Left lung (tissue), 4 donors: ENCODE measurements at regions not wholly inside any gene's neighbourhood (a gene's known extent, or its start where the extent isn't known, plus 50 kb on each side); places are given as distances from the start of the nearest gene placed in this dataset.

Experiments used
- ATAC-seq: fragments of 200-7000 bp; cut with Tn5 transposase; one replicate; pipeline ENCODE4 v1.9.1; 2020; ENCODE audit warnings: moderate library complexity
- DNase-seq, 4 donors: peaks; one replicate each; pipeline ENCODE4 v3.0.0-alpha.2; 2013 to 2020
- H3K27ac ChIP-seq, 2 donors: fragments of 200-600 bp; sonication (generic) in 1 of 2; one replicate each; pipeline versions ENCODE4 v1.5.0 to v1.8.0; 2020 to 2021
- H3K27me3 ChIP-seq, 2 donors: fragments of 200-600 bp; sonication (generic) in 1 of 2; one replicate each; pipeline versions ENCODE4 v1.5.0 to v1.8.0; 2020 to 2021
- H3K36me3 ChIP-seq, 2 donors: fragments of 200-600 bp; sonication (generic) in 1 of 2; one replicate each; pipeline versions ENCODE4 v1.5.0 to v1.8.0; 2020 to 2021
- H3K4me1 ChIP-seq, 2 donors: fragments of 200-600 bp; one replicate each; pipeline ENCODE4 v1.8.0; 2021
- H3K4me3 ChIP-seq, 2 donors: fragments of 200-600 bp; sonication (generic) in 1 of 2; one replicate each; pipeline versions ENCODE4 v1.5.0 to v1.8.0; 2020 to 2021; ENCODE audit warnings: mild to moderate bottlenecking in 1 of 2
- H3K9me3 ChIP-seq, 2 donors: fragments of 200-600 bp; sonication (generic) in 1 of 2; one replicate each; pipeline versions ENCODE4 v1.5.0 to v1.8.0; 2020 to 2021
- intact Hi-C, 2 donors: fragments of 100-400 bp; cut with DNase I; formaldehyde crosslinking; loops; one replicate each; pipeline versions ENCODE4 v1.11.2 to v1.14.2; 2022
- TF ChIP-seq, protein P1 (sequence below), 2 donors: fragments of 200-600 bp; sonication (generic) in 1 of 2; IDR thresholded peaks; one replicate each; pipeline versions ENCODE4 v1.5.0 to v1.8.0; 2021; ENCODE audit warnings: antibody characterized with exemption in 2 of 2
- donor health status: DM: no; HTN: yes; CAD: no.
- donor health status: DM: no; HTN: no; CAD: no.

DNA sequence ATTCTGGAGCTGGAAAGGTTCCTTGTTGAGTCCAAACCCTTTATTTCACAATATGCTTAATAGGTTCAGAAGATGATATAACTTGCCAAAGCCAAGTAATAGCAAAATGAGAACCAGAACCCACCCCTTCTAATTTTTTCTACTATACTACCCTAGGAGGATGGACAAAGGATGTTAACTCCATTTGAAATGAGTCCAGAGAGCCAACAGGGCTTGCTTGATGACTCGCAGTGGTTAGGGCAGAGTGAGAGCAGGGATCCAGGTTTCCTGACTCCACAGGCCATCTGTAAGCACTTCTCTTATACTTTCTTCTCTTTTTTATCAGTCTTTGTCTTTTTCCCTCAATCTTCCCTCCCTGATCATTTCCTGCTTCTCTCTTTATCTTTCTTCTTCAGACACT lies 668.1 kb downstream of the MED13L start:
- no peak for DNase-seq
- intact Hi-C loops: no loop called here
- Histone ChIP-seq H3K4me3 (no peak overlapping the region), H3K27me3 (peaks cover 0 to 20% of the 10 kb centered on the region in 2 donors), H3K4me1 (no peaks in the 10 kb centered on the region), H3K9me3 (no peaks in the 10 kb centered on the region), H3K27ac (no peak overlapping the region), H3K36me3 (no peaks in the 10 kb centered on the region)
- TF ChIP-seq, protein P1, sequence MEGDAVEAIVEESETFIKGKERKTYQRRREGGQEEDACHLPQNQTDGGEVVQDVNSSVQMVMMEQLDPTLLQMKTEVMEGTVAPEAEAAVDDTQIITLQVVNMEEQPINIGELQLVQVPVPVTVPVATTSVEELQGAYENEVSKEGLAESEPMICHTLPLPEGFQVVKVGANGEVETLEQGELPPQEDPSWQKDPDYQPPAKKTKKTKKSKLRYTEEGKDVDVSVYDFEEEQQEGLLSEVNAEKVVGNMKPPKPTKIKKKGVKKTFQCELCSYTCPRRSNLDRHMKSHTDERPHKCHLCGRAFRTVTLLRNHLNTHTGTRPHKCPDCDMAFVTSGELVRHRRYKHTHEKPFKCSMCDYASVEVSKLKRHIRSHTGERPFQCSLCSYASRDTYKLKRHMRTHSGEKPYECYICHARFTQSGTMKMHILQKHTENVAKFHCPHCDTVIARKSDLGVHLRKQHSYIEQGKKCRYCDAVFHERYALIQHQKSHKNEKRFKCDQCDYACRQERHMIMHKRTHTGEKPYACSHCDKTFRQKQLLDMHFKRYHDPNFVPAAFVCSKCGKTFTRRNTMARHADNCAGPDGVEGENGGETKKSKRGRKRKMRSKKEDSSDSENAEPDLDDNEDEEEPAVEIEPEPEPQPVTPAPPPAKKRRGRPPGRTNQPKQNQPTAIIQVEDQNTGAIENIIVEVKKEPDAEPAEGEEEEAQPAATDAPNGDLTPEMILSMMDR (IDR thresholded peaks at IDR 0.05): no peak
- ATAC-seq: no peak

DNA sequence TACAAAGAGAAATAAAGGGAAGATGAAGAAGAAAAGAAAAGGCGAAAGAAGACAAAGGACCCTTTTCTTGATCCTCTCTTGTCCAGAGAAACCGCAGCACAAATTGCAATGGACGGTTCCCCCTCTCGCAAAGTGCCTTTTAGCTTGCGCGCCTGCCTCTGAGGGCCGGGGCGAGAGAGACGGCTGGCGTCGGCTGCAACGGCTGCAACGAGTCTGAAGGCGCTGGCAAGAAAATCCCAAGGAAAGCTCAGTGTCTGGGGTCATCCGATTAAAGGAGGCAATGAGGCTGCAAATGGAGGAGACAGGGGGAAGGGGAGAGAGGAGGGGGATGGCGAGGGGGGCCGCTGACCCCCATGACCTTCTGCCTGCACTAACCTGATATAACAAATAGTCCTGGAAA lies 671.5 kb downstream of the MED13L start:
- Histone ChIP-seq H3K4me3 (no peak overlapping the region), H3K4me1 (no peaks in the 10 kb centered on the region), H3K36me3 (no peaks in the 10 kb centered on the region), H3K27ac (no peak overlapping the region), H3K9me3 (no peaks in the 10 kb centered on the region), H3K27me3 (peaks cover 0 to 23% of the 10 kb centered on the region in 2 donors)
- intact Hi-C loops: no loop called here
- peak in 1 of 4 donors; percentile 34 for DNase-seq
- TF ChIP-seq, protein P1 (IDR thresholded peaks at IDR 0.05): no peak
- ATAC-seq: no peak

DNA sequence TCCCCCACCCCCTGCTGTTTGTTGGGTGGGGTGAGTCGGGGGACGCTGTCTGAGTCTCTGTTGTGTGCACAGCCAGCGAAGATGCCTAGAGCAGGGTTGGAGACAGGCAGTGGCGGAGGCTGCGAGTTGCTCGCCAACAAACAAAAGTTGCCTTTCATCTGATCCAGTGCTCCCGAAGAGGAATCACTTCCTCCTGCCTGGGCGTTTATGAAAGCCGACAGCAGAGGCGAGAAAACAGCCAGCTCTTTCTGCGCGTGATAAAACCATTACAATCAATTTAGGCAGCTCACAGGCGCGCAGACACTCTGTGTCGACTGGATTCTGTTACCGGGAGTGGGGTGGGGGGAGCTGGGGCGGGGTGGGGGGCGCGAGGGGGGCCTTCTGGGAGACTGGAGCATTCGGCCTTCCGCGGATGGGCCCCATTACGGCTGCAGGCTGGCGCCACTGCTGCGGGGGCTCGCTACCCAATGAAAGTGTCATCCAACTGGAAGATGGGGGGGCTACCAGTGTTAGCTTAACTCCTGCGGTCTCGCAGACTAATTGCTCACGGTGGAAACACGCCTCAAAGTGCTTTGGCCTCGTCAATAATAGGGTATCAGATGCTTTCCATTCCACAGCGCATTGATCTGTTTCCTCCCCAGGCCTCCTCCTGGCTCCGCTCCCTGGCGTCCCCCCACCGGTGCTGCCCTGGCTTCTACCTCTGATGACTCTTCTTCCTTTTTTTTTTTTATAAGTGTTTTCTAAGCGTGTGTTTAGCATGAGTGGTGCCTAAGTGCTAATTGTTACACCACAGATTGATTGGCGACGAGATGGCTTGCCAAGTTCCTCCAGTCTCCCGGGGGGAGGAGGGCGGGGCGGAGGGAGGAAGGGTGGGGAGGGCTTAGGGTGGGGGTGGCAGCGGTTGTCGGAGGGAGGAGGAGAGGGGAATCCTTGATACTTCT lies 678.4 kb downstream of the MED13L start:
- Histone ChIP-seq H3K27ac (no peak overlapping the region), H3K27me3 (peaks cover 0 to 29% of the 10 kb centered on the region in 2 donors), H3K9me3 (no peaks in the 10 kb centered on the region), H3K36me3 (no peaks in the 10 kb centered on the region), H3K4me3 (no peak overlapping the region), H3K4me1 (no peaks in the 10 kb centered on the region)
- ATAC-seq: peak; percentile 63
- TF ChIP-seq, protein P1 (IDR thresholded peaks at IDR 0.05): no peak
- intact Hi-C loops: no loop called here
- peak in 2 of 4 donors; percentile 31 to 46 for DNase-seq

DNA sequence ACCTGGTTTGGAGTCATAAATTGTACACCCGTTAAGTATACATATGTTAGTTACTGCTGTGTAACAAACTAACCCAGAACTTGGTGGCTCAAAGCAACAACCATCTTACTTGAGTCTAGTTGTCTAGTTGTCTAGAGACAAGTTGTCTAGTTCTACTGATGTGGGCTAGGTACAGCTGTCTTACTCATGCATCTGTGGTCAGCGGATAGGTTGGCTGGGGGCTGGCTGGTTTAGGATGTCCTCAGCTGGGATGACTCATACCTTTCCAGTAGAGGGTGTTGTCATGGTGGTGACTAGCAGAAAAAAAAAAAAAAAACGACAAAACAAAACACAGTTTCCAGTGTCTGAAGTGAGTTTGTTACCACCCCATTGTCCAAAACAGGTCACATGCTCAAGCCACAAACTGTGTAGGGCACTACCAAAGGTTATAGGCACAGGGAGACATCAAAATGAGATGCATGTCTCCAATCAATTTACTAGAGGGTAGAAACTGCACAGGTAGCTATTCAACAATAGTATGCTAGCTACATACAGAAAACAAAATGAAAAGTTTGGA lies 680.3 kb downstream of the MED13L start:
- H3K36me3 ChIP-seq: no peaks in the 10 kb centered on the region
- no peaks in the 10 kb centered on the region for H3K9me3 ChIP-seq
- H3K27ac ChIP-seq: no peak overlapping the region
- no peak overlapping the region for H3K4me3 ChIP-seq
- no peak for ATAC-seq
- no peak for DNase-seq
- intact Hi-C loops: no loop called here
- H3K4me1 ChIP-seq: no peaks in the 10 kb centered on the region
- H3K27me3 ChIP-seq: peaks cover 0 to 28% of the 10 kb centered on the region in 2 donors
- TF ChIP-seq, protein P1 (IDR thresholded peaks at IDR 0.05): no peak

DNA sequence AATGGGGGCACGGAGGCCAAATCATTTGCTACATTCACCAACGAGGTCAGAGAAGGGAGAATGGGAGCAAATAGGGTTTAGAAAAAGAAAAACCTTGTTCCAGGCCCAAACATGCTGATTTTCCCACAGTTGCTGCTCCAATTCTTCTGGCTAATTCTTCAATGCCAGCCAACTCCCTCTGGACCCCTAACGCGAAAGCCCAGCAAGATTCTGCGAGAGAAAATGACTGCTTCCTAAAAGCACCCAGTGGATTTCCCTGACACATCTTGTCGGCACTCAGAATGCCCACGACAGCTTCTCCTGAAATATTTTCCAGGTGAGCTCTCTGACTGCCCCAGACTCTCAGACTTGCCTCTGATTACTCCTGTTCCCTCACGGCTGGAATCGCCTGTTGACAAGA lies 689.4 kb downstream of the MED13L start:
- intact Hi-C loops: no loop called here
- Histone ChIP-seq H3K27ac (no peak overlapping the region), H3K36me3 (no peaks in the 10 kb centered on the region), H3K9me3 (no peaks in the 10 kb centered on the region), H3K4me1 (no peaks in the 10 kb centered on the region), H3K4me3 (no peak overlapping the region), H3K27me3 (no peaks in the 10 kb centered on the region)
- DNase-seq: no peak
- no peak for ATAC-seq
- TF ChIP-seq, protein P1 (IDR thresholded peaks at IDR 0.05): no peak
